ENCODE measurements at regions not wholly inside any gene's neighbourhood (a gene's known extent, or its start where the extent isn't known, plus 50 kb on each side); places are given as distances from the start of the nearest gene placed in this dataset.
"Not testable (repeated sequence)": the region's sequence is repeated elsewhere in the genome, so short reads cannot be mapped to it uniquely, and the experiment has no call there.

DNA sequence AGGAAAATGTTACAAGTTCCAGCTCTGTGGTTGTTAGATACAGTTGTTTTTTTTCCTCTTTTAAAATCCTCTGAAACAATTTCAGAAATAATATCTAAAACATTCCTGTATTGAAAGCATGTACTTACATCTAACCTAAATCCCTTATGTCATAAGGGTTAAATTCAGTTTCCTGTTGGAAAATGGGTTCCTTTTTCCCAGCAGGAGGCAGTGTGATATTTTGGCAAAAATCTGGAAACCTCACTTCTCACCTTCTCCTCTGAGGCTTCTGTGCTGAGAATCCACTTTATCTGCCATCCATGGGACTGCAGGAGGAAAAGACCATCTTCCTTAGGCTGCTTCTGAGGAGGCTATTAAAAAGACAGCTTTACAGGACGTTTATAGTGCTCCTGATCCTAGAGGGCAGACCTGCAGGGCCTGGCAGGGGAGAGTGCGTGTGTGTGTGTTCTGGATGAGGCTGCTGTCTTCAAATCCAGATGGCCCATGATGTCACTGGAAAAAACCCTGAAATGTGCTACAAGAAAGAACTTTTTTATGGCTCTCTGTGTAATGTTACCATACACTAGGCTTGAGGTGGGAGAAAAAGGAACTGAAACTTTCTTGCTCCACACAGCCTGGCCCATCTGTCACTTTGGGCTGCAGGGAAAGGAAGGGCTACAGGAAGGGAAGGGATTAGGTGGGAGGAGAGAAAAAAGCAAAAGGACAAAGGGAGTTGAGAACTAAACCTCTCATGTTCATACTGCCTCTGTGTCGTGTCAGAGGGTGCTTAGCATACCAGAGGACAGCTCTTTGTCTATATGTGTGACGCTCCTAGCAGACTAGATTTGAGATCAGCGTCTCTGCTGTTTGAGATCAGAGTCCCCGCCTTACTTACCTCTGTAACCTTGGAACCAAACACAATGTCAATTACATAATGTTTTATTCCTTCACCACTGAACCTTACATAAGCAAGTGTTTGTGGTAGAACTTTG, 379.2 kb upstream of the SPAG17 start:
- 42% methylated on average over 6 of the region's 6 CpGs for WGBS
- H3K9me3 ChIP-seq, result no peaks in the 10 kb centered on the region
- no peaks in the 10 kb centered on the region for H3K27me3 ChIP-seq
- H3K36me3 ChIP-seq, result no peaks in the 10 kb centered on the region
- H3K4me3 ChIP-seq, result no peak overlapping the region
- H3K4me1 ChIP-seq, result no peaks in the 10 kb centered on the region
- TF ChIP-seq POLR2A (IDR thresholded peaks at IDR 0.05), result no peak
- TF ChIP-seq, protein P1, sequence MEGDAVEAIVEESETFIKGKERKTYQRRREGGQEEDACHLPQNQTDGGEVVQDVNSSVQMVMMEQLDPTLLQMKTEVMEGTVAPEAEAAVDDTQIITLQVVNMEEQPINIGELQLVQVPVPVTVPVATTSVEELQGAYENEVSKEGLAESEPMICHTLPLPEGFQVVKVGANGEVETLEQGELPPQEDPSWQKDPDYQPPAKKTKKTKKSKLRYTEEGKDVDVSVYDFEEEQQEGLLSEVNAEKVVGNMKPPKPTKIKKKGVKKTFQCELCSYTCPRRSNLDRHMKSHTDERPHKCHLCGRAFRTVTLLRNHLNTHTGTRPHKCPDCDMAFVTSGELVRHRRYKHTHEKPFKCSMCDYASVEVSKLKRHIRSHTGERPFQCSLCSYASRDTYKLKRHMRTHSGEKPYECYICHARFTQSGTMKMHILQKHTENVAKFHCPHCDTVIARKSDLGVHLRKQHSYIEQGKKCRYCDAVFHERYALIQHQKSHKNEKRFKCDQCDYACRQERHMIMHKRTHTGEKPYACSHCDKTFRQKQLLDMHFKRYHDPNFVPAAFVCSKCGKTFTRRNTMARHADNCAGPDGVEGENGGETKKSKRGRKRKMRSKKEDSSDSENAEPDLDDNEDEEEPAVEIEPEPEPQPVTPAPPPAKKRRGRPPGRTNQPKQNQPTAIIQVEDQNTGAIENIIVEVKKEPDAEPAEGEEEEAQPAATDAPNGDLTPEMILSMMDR (IDR thresholded peaks at IDR 0.05), result no peak
- no peak for TF ChIP-seq POLR2AphosphoS5 (IDR thresholded peaks at IDR 0.05)
- no peak for TF ChIP-seq EP300 (IDR thresholded peaks at IDR 0.05)
- H3K27ac ChIP-seq, result no peak overlapping the region
- DNase-seq (ENCODE audit: low spot score in 2 of 2), result no peak

GRCh38 chr1:118558933-118559332, 373.9 kb upstream of the SPAG17 start:
- no peaks in the 10 kb centered on the region for H3K4me1 ChIP-seq
- H3K36me3 ChIP-seq, result no peaks in the 10 kb centered on the region
- H3K4me3 ChIP-seq, result no peak overlapping the region
- TF ChIP-seq POLR2A (IDR thresholded peaks at IDR 0.05) (no peak), POLR2AphosphoS5 (IDR thresholded peaks at IDR 0.05) (no peak), EP300 (IDR thresholded peaks at IDR 0.05) (no peak)
- TF ChIP-seq, protein P1 (IDR thresholded peaks at IDR 0.05), result no peak
- H3K27me3 ChIP-seq, result no peaks in the 10 kb centered on the region
- 51% methylated on average over 3 of the region's 3 CpGs for WGBS
- DNase-seq (ENCODE audit: low spot score in 2 of 2), result no peak
- no peaks in the 10 kb centered on the region for H3K9me3 ChIP-seq
- no peak overlapping the region for H3K27ac ChIP-seq

GRCh38 chr1:118556936-118557335, 371.9 kb upstream of the SPAG17 start:
- DNase-seq (ENCODE audit: low spot score in 2 of 2), result no peak
- TF ChIP-seq POLR2A (IDR thresholded peaks at IDR 0.05), result no peak
- no peak for TF ChIP-seq EP300 (IDR thresholded peaks at IDR 0.05)
- TF ChIP-seq POLR2AphosphoS5 (IDR thresholded peaks at IDR 0.05), result no peak
- 63% methylated on average over 2 of the region's 2 CpGs for WGBS
- H3K9me3 ChIP-seq, result no peaks in the 10 kb centered on the region
- H3K36me3 ChIP-seq, result no peaks in the 10 kb centered on the region
- H3K4me1 ChIP-seq, result no peaks in the 10 kb centered on the region
- no peaks in the 10 kb centered on the region for H3K27me3 ChIP-seq
- no peak overlapping the region for H3K27ac ChIP-seq
- no peak overlapping the region for H3K4me3 ChIP-seq

GRCh38 chr1:118555638-118556037, 370.6 kb upstream of the SPAG17 start:
- Histone ChIP-seq H3K4me3 (no peak overlapping the region), H3K27ac (no peak overlapping the region), H3K4me1 (no peaks in the 10 kb centered on the region), H3K36me3 (no peaks in the 10 kb centered on the region), H3K27me3 (no peaks in the 10 kb centered on the region), H3K9me3 (peaks cover 2% of the 10 kb centered on the region)
- TF ChIP-seq POLR2A (IDR thresholded peaks at IDR 0.05), result no peak
- TF ChIP-seq, protein P1 (IDR thresholded peaks at IDR 0.05), result no peak
- no peak for TF ChIP-seq POLR2AphosphoS5 (IDR thresholded peaks at IDR 0.05)
- TF ChIP-seq EP300 (IDR thresholded peaks at IDR 0.05), result no peak
- DNase-seq (ENCODE audit: low spot score in 2 of 2), result no peak
- 65% methylated on average over 3 of the region's 3 CpGs for WGBS

DNA sequence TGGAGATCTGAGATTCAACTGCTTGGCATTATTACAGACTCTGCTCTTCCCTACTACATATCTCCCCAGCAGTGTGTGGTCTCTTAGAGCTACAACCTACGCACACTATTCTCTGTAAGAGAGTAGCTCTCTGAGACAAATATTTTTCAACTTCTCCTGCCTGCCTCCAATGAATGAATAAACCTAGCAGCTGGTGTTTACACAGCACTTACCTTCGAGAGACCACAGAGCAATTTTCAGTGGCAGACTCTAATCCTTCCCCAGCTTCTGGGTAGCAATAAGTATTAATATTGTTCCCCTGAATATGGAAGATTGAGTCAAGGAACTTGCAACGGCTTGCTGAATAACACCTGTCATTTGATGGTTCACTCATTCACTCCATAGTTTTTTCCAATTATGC, 350.9 kb upstream of the SPAG17 start:
- Histone ChIP-seq H3K27ac (no peak overlapping the region), H3K36me3 (no peaks in the 10 kb centered on the region), H3K4me3 (no peak overlapping the region), H3K4me1 (no peaks in the 10 kb centered on the region), H3K9me3 (no peaks in the 10 kb centered on the region), H3K27me3 (no peaks in the 10 kb centered on the region)
- TF ChIP-seq POLR2AphosphoS5 (IDR thresholded peaks at IDR 0.05), result no peak
- TF ChIP-seq, protein P1 (IDR thresholded peaks at IDR 0.05), result no peak
- TF ChIP-seq POLR2A (IDR thresholded peaks at IDR 0.05), result no peak
- TF ChIP-seq EP300 (IDR thresholded peaks at IDR 0.05), result no peak
- DNase-seq (ENCODE audit: low spot score in 2 of 2), result no peak
- WGBS, result 69% methylated on average over 3 of the region's 3 CpGs

DNA sequence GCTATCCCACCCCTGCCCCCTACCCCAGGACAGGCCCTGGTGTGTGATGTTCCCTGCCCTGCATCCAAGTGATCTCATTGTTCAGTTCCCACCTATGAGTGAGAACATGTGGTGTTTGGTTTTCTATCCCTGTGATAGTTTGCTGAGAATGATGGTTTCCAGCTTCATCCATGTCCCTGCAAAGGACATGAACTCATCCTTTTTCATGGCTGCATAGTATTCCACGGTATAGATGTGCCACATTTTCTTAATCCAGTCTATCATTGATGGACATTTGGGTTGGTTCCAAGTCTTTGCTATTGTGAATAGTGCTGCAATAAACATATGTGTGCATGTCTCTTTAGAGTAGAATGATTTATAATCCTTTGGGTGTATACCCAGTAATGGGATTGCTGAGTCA, 326.9 kb upstream of the SPAG17 start:
- not testable (repeated sequence) for H3K9me3 ChIP-seq; H3K4me3 ChIP-seq; H3K27ac ChIP-seq; H3K27me3 ChIP-seq; H3K36me3 ChIP-seq; DNase-seq (ENCODE audit: low spot score in 2 of 2); H3K4me1 ChIP-seq
- 94% methylated on average over 1 of the region's 1 CpG for WGBS
